A549 (cell line): ENCODE measurements at regions not wholly inside any gene's neighbourhood (a gene's known extent, or its start where the extent isn't known, plus 50 kb on each side); places are given as distances from the start of the nearest gene placed in this dataset.
A peak's percentile ranks its signal among the peaks of the same experiment; 100 is the strongest.
"Not testable (repeated sequence)": the region's sequence is repeated elsewhere in the genome, so short reads cannot be mapped to it uniquely, and the experiment has no call there.

Source experiments
- ATAC-seq, 2 experiments: fragments of 200-7000 bp in 1 of 2; fragments of >200 bp in 1 of 2; cut with Nextera tagmentation in 1 of 2; cut with Tn5 transposase in 1 of 2; 3 replicates each; pipeline versions ENCODE4 v1.8.0 to v1.9.1; 2018 to 2020; ENCODE audit warnings: mild to moderate bottlenecking in 1 of 2, moderate library complexity in 1 of 2
- CTCF ChIA-PET: fragments of 300-600 bp; sonication (Branson Sonifier 250); formaldehyde crosslinking; extraction: SDS; loops from one replicate; lab custom pipeline; 2021; ENCODE audit warnings: antibody characterized with exemption, inconsistent platforms; lab: Yijun Ruan, JAX
- POLR2A ChIA-PET: fragments of 350-600 bp; formaldehyde crosslinking; extraction: SDS; loops from one replicate; lab custom pipeline; 2021; ENCODE audit warnings: antibody characterized with exemption, inconsistent platforms; lab: Yijun Ruan, JAX
- DNase-seq, 2 experiments: peaks; one replicate each; pipeline versions ENCODE4 v3.0.0 to v3.0.0-alpha.2; 2011 to 2016; ENCODE audit warnings: low read depth in 1 of 2, low spot score in 1 of 2
- FAIRE-seq: peaks from 2 replicates; lab custom pipeline; 2011; peaks lifted over from hg19 to GRCh38; lab: Jason Lieb, UNC
- H3K27ac ChIP-seq, 2 experiments: fragments of >200 bp; sonication (Bioruptor Twin); formaldehyde crosslinking; 3 replicates each; pipeline ENCODE4 v1.5.1; 2016 to 2017
- H3K4me1 ChIP-seq: fragments of >200 bp; sonication (Bioruptor Twin); formaldehyde crosslinking; 3 replicates; pipeline ENCODE4 v1.6.1; 2016
- H3K4me2 ChIP-seq: fragments of >200 bp; sonication (Bioruptor Twin); formaldehyde crosslinking; 3 replicates; pipeline ENCODE4 v1.6.1; 2016
- H3K4me3 ChIP-seq: fragments of >200 bp; sonication (Bioruptor Twin); formaldehyde crosslinking; 3 replicates; pipeline ENCODE4 v1.5.1; 2016
- H3K9me3 ChIP-seq: fragments of >200 bp; sonication (Bioruptor Twin); formaldehyde crosslinking; 3 replicates; pipeline ENCODE4 v1.6.1; 2016
- CEBPB ChIP-seq, 2 experiments: fragments of >200 bp in 1 of 2; sonication (Bioruptor Twin) in 1 of 2; formaldehyde crosslinking in 1 of 2; IDR thresholded peaks; 2 replicates each; pipeline ENCODE4 v1.6.1; 2012 to 2016
- EP300 ChIP-seq, 2 experiments: fragments of >200 bp; sonication (Bioruptor Twin); formaldehyde crosslinking; IDR thresholded peaks; 2 replicates in 1 of 2; 3 replicates in 1 of 2; pipeline ENCODE4 v1.6.1; 2016 to 2017
- FOSL2 ChIP-seq, 2 experiments: fragments of 450-650 bp in 1 of 2; fragments of >200 bp in 1 of 2; sonication (Bioruptor Twin) in 1 of 2; formaldehyde crosslinking; IDR thresholded peaks; 2 replicates each; pipeline versions ENCODE4 v1.5.0 to v1.6.1; 2016 to 2020; ENCODE audit warnings: mild to moderate bottlenecking in 1 of 2, moderate library complexity in 1 of 2
- ZNF302 ChIP-seq: fragments of 250-450 bp; sonication (Bioruptor Pico); IDR thresholded peaks from 2 replicates; pipeline ENCODE4 v1.9.0; 2021; ENCODE audit warnings: inconsistent platforms, mild to moderate bottlenecking, moderate library complexity
- WGBS: methylation state at CpG from one replicate; pipeline ENCODE4 v1.1.6; 2017; ENCODE audit errors: missing lambda C conversion rate; 5-methylcytosine and 5-hydroxymethylcytosine counted together

DNA sequence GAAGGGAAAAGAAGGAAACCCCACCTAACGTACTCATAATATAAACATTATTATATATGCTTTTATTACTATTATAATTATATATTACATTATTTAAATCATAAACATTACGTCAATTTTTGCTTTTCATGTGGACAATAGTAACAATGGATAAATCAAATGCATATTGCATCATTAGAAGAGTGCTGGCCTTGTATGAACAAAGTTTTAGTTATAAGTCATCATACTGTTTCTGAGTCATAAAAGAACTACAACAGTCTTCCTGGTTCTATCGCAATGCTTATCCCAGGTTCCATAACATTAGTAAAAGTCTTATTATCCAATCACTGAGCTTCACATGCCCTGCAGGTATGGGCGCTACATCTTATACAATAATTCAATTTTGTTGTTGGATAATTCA, 154.8 kb downstream of the SPATA31A6 start:
- H3K9me3 ChIP-seq; H3K27ac ChIP-seq; ATAC-seq; DNase-seq; POLR2A ChIA-PET; H3K4me2 ChIP-seq; FAIRE-seq; CTCF ChIA-PET; H3K4me3 ChIP-seq; TF ChIP-seq FOSL2 (IDR thresholded peaks at IDR 0.05): not testable (repeated sequence)
- WGBS: 88% methylated on average over 4 of the region's 4 CpGs
- TF ChIP-seq FOSL2 (CRISPR knock-in tag; IDR thresholded peaks at IDR 0.05) (0 out of 2 replicates have a peak, but pooled peaks have one; percentile 18), CEBPB (IDR thresholded peaks at IDR 0.05) (0 out of 4 replicates have a peak, but pooled peaks of 1 of the 2 experiments have one; percentile 19)
- H3K4me1 ChIP-seq: peaks cover 14% of the 10 kb centered on the region; the same call in 1 of the 3 replicates

DNA sequence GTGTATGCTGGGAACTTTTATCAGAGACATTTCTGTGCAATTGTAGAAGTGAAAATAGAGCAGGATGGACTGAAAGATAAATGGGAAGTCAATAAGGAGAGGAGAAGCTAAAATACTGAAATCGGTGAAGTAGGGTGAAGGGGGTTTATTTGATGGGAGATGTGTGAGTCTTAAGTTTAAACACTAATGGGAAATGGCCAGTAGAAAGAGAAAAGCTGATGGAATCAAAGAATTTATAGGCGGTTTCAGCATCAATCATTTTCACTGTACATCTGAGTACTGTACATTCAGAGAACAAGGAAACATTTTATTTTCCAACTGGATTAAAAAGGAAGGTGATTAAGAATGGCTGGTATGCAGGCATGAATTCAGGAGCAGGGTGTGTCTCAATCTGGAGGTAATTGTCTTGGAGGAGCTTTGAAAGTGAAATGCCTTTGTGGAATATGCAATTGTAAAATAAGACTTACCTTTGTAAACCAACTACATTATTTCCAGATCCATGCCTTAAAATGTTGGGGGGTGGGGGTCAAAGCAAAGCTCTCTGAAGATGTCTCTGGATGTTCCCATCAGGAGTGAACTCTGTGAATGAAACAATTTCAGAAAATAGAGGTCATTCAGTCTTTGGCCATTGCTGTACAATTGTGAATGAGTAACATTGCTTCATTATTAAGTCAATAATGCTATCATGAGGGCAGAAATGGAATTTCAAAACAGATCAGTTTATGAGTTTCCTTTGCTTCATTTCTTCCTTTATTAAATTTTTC, 156.4 kb downstream of the SPATA31A6 start:
- peak overlapping the region; percentile 42 to 59; a peak in 5 of 6 replicates for H3K27ac ChIP-seq
- 5% methylated on average over 2 of the region's 2 CpGs for WGBS
- H3K4me3 ChIP-seq, H3K9me3 ChIP-seq, FAIRE-seq, CTCF ChIA-PET, POLR2A ChIA-PET: not testable (repeated sequence)
- DNase-seq (peak in 1 of 2 experiments; percentile 75), ATAC-seq (peak; percentile 83 to 86)
- peaks cover 14% of the 10 kb centered on the region; the same call in 1 of the 3 replicates for H3K4me1 ChIP-seq
- TF ChIP-seq EP300 (IDR thresholded peaks at IDR 0.05): 0 out of 5 replicates have a peak, but pooled peaks of 1 of the 2 experiments have one; percentile 14
- TF ChIP-seq ZNF302 (CRISPR knock-in tag): 0 out of 2 replicates have a peak, but pooled peaks have one; percentile 5
- peak overlapping the region; percentile 7 for H3K4me2 ChIP-seq

DNA sequence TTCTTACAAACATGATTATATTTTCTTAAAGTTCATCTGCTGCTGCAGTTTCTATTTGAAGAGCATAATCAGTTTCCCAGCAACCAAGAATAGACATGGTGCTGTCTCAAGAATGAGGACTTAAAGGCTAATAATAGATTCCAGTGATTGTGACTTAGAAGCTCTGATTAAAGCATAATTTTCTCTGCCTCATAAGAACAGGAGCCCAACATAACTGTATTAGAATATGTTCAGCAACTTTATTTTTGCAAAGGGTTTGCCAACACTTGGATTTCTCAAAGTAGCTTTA, 156.9 kb downstream of the SPATA31A6 start:
- H3K4me3 ChIP-seq, CTCF ChIA-PET, H3K27ac ChIP-seq, POLR2A ChIA-PET, FAIRE-seq, H3K9me3 ChIP-seq, DNase-seq: not testable (repeated sequence)
- Histone ChIP-seq H3K4me1 (peaks cover 11% of the 10 kb centered on the region; the same call in 1 of the 3 replicates), H3K4me2 (peak overlapping the region; percentile 7)
- ATAC-seq: peak in 1 of 2 experiments; percentile 40; a peak in 3 of 6 replicates

DNA sequence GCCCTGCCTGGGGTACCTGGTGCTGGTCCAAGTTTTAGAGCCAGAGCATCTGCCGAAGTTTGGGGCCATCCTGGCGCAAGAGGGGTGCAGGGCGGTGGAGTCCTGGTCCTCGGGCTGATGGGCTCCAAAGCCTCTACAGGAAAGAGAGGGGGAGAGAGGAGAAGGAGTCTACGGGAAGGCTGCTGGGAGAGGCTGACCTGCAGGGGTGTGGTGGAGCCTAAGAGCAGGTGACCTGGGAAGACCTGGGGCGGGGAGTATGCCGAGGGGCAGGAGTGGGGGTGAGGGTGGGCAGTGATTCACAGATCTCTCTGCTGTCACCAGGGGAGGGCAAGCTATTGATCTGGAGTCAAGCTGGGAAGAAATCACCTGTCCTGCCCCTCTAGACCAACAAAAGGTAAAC, 158.4 kb downstream of the SPATA31A6 start:
- H3K4me1 ChIP-seq: peaks cover 11% of the 10 kb centered on the region; the same call in 1 of the 3 replicates
- H3K4me2 ChIP-seq, POLR2A ChIA-PET, H3K4me3 ChIP-seq, H3K27ac ChIP-seq, DNase-seq, H3K9me3 ChIP-seq, FAIRE-seq, CTCF ChIA-PET, ATAC-seq: not testable (repeated sequence)
- 78% methylated on average over 7 of the region's 7 CpGs for WGBS

DNA sequence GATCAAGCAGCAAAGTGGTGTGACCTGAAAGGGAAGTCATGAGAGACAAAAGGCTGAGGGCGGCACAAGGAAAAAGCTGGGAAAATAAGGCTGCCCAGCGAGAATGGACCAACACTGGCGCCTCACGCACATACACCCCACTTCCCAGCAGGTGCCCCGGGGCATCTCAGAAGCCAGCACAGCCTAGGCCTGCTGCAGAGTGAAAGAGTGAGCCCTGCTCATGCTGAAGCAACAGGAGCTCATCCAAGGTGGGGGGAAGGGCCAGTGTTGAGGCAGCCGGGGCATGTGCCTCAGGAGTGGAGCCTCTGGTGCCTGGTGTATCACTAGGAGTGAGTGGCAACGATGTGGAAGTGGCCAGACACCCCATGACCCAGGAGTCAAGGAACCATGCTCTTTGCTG, 158.8 kb downstream of the SPATA31A6 start:
- POLR2A ChIA-PET, CTCF ChIA-PET, H3K27ac ChIP-seq, H3K9me3 ChIP-seq, DNase-seq, H3K4me3 ChIP-seq, FAIRE-seq, H3K4me2 ChIP-seq: not testable (repeated sequence)
- ATAC-seq: peak in 1 of 2 experiments; percentile 43; a peak in 2 of 6 replicates
- peaks cover 11% of the 10 kb centered on the region; the same call in 1 of the 3 replicates for H3K4me1 ChIP-seq
- WGBS: 73% methylated on average over 6 of the region's 7 CpGs

DNA sequence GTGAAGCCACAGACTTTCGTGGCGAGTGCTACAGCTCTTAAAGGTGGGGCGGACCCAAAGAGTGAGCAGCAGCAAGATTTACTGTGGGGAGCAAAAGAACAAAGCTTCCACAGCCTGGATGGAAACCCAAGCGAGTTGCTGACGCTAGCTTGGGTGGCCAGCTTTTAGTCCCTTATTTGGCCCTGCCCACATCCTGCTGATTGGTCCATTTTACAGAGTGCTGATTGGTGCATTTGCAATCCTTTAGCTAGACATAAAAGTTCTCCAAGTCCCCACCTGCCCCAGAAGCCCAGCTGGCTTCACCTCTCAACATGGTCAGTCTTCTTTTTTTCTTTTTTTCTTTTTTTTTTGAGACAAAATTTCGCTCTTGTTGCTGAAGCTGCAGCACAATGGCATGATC, 161.0 kb downstream of the SPATA31A6 start:
- H3K9me3 ChIP-seq, POLR2A ChIA-PET, CTCF ChIA-PET, H3K4me1 ChIP-seq, H3K4me2 ChIP-seq, DNase-seq, H3K4me3 ChIP-seq, FAIRE-seq, ATAC-seq, H3K27ac ChIP-seq: not testable (repeated sequence)
- 93% methylated on average over 6 of the region's 6 CpGs for WGBS

DNA sequence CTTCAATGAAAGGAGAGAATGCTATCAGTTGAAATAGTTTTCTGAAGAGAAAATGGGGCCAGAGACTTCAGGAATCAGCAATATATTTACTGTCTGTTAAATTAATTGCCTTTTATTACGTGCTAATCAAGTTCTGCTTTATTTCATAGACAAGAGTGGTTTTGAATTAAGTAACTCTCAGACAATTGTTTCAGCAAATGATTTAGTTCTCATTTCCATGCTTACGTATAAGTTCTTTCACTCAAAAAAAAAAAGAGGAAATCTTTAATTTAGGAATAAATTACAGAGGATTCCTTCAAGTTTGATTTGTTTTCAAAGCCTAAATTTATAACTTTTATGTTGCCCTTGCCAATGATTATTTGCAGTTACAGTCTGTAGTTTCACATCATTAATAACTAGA, 163.5 kb downstream of the SPATA31A6 start:
- H3K9me3 ChIP-seq, POLR2A ChIA-PET, ATAC-seq, H3K4me2 ChIP-seq, FAIRE-seq, H3K4me1 ChIP-seq, CTCF ChIA-PET, H3K4me3 ChIP-seq, H3K27ac ChIP-seq, DNase-seq: not testable (repeated sequence)
- no CpG with 5 or more reads among the region's 2 CpGs for whole genome bisulfite sequencing

DNA sequence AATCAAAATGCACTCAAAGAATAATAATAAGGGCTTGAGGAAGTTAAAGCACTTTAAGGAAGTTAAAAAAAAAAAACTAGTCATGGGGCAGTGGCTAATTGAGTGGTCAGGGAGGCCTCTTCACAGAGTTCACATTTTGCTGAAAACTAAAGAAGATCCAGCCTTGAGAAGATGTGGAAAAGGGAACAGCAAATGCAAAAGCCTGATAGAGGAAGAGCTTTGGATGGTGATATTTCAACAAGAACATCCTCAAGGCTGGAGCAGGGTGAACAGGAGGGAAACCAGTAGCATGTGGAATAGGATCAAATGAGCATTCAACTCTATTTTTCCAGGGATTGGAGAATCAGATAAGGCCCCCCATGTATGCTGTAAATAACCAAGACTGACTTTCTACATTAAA, 165.7 kb downstream of the SPATA31A6 start:
- POLR2A ChIA-PET, H3K4me3 ChIP-seq, ATAC-seq, H3K4me1 ChIP-seq, H3K9me3 ChIP-seq, H3K4me2 ChIP-seq, H3K27ac ChIP-seq, DNase-seq, CTCF ChIA-PET, FAIRE-seq: not testable (repeated sequence)

DNA sequence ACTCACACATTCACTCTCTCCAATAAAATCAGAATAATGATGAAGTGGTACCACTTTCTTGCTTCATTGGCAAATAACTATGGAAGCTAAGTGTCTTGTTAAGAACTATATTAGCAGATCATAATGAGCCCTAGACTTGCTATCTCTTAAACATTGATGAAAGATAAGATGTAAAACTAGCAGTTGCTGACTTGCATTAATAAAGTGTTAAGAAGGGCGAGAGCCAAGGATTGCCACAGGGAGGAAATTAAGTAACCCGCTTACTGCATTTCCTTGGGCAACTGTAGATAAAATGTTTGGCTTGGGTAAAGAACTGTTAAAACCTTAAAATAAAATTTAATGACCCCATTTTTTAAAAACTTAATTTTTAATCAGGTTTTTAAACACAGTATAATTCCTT, 167.0 kb downstream of the SPATA31A6 start:
- H3K27ac ChIP-seq, POLR2A ChIA-PET, FAIRE-seq, H3K4me1 ChIP-seq, CTCF ChIA-PET, DNase-seq, H3K4me2 ChIP-seq, H3K4me3 ChIP-seq, ATAC-seq, H3K9me3 ChIP-seq: not testable (repeated sequence)
- WGBS: no CpG with 5 or more reads among the region's 2 CpGs

DNA sequence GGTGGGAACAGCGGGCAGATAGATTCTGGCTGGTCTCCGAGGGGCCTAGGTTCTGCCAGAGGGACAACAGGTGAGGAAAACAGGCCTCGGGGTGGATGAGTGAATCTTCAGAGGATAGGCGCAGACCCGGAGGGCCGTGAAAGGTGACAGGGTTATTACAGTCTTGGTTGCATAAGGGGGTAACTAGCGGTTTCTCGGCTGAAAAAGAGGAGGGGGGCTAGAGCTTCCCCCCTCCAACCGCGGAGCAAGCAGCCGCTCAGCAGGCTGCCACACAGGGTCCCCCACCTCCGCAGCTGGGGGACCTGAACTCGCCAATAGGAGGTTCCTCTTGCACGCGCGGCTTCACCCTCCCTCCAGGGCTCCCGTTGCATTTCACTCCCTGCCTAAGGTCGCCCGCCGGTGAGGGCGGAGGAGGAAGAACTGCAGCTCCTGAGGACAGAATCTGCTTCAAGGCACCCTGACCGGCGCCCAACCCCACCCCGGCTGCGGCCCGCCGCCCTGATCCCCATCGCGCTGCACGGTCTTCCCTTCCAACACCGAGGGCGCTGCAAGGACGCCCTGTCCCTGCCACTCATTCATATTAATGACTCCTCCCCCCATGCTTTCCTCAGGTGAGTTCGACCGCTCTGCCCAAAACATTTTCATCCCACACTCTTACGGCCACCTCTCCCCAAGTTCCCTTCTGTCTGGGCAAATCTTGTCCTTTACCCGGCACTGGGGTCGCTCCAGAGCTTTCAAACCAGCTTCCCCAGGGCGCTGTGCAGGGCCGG, 174.3 kb downstream of the SPATA31A6 start:
- ATAC-seq, FAIRE-seq, H3K4me1 ChIP-seq, CTCF ChIA-PET, H3K27ac ChIP-seq, H3K9me3 ChIP-seq, H3K4me2 ChIP-seq, H3K4me3 ChIP-seq, DNase-seq, POLR2A ChIA-PET: not testable (repeated sequence)
- 88% methylated on average over 26 of the region's 40 CpGs for whole genome bisulfite sequencing
